CD4-positive, alpha-beta memory T cell (primary cell): ENCODE measurements at regions not wholly inside any gene's neighbourhood (a gene's known extent, or its start where the extent isn't known, plus 50 kb on each side); places are given as distances from the start of the nearest gene placed in this dataset.

ENCODE experiments used
- CTCF ChIA-PET: fragments of 350-600 bp; sonication (Branson Sonifier 250); formaldehyde crosslinking; loops from one replicate; lab custom pipeline; 2021; ENCODE audit warnings: inconsistent platforms; ENCODE audit not compliant: partially characterized antibody; lab: Charles Lee
- POLR2A ChIA-PET: fragments of 350-600 bp; sonication (Branson Sonifier 250); formaldehyde crosslinking; loops from one replicate; lab custom pipeline; 2021; ENCODE audit not compliant: partially characterized antibody; lab: Charles Lee
- DNase-seq, 5 donors: peaks; one replicate each; pipeline versions ENCODE4 v3.0.0 to v3.0.0-alpha.2; 2020 to 2022; ENCODE audit warnings: mixed read lengths in 1 of 5
- H3K27ac ChIP-seq: one replicate; pipeline ENCODE4 v1.7.0; 2013; ENCODE audit warnings: low read depth, low read length
- H3K27me3 ChIP-seq: 2 replicates; pipeline ENCODE4 v1.7.0; 2013; ENCODE audit warnings: mild to moderate bottlenecking, low read length, moderate library complexity; ENCODE audit not compliant: insufficient read depth
- H3K36me3 ChIP-seq: 2 replicates; pipeline ENCODE4 v1.7.0; 2013; ENCODE audit warnings: mild to moderate bottlenecking, low read length, moderate library complexity; ENCODE audit not compliant: insufficient read depth
- H3K4me1 ChIP-seq: 2 replicates; pipeline ENCODE4 v1.7.0; 2013; ENCODE audit warnings: mild to moderate bottlenecking, low read length, moderate library complexity; ENCODE audit not compliant: insufficient read depth
- H3K4me3 ChIP-seq, 2 donors: one replicate each; pipeline ENCODE4 v1.7.0; 2013; ENCODE audit warnings: low read length in 2 of 2, mild to moderate bottlenecking in 1 of 2
- H3K9me3 ChIP-seq, 2 donors: one replicate each; pipeline ENCODE4 v1.7.0; 2013; ENCODE audit warnings: low read length in 2 of 2, control low read depth in 1 of 2; ENCODE audit not compliant: control insufficient read depth in 1 of 2
- H3K27ac Mint-ChIP-seq, 7 donors: one replicate each; pipeline ENCODE4 v1.8.0; 2020 to 2021; ENCODE audit warnings: mixed read lengths in 7 of 7, mild to moderate bottlenecking in 6 of 7, inconsistent platforms in 3 of 7, moderate library complexity in 3 of 7
- H3K27me3 Mint-ChIP-seq, 2 donors: one replicate each; pipeline ENCODE4 v1.8.0; 2020 to 2021; ENCODE audit warnings: mixed read lengths in 2 of 2
- H3K36me3 Mint-ChIP-seq, 2 donors: one replicate each; pipeline ENCODE4 v1.8.0; 2020 to 2021; ENCODE audit warnings: mixed read lengths in 2 of 2, inconsistent platforms in 1 of 2, mild to moderate bottlenecking in 1 of 2
- H3K4me1 Mint-ChIP-seq, 4 donors: one replicate each; pipeline ENCODE4 v1.8.0; 2020 to 2021; ENCODE audit warnings: mixed read lengths in 4 of 4, mild to moderate bottlenecking in 1 of 4
- H3K4me3 Mint-ChIP-seq, 8 donors: one replicate each; pipeline ENCODE4 v1.8.0; 2020 to 2021; ENCODE audit warnings: mixed read lengths in 8 of 8, mild to moderate bottlenecking in 7 of 8, moderate library complexity in 6 of 8, inconsistent platforms in 3 of 8
- H3K9me3 Mint-ChIP-seq, 8 donors: one replicate each; pipeline ENCODE4 v1.8.0; 2020 to 2021; ENCODE audit warnings: mixed read lengths in 8 of 8, mild to moderate bottlenecking in 5 of 8, inconsistent platforms in 3 of 8, moderate library complexity in 1 of 8
- intact Hi-C: fragments of 100-400 bp; cut with micrococcal nuclease; formaldehyde crosslinking; loops from one replicate; pipeline ENCODE4 v1.15.1; 2023

DNA sequence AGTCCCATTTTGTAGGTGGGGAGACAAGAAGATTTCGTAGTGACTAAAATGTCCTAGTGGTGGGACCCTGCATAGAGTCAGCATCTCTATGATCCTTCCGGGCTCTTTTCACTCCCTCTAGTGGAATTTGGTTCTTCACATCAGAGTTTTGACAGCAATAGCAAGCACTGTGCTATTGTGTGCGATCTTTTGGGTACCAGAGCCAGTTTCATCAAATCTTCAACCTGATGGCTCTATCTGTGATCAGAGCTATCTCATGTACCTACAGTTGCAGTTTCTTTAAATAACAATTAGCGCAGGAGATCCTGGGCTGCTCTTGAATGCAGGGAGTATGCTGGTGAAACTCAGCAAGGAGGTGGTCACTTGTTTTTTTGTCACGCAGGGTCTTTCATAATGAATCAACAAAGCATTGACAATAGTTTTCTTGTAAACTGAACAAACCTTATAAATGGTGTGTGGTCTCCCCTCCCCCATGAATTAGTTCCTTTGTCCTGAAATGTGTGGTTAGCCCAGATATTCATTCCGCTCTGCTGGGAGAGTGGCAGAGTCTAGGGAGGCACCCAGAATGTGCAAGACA is 257.2 kb upstream of the SOX2 start:
- H3K27me3 ChIP-seq = no peaks in the 10 kb centered on the region
- Mint-ChIP-seq H3K4me1 (no peaks in the 10 kb centered on the region), H3K4me3 (no peak overlapping the region), H3K27ac (no peak overlapping the region), H3K36me3 (no peaks in the 10 kb centered on the region), H3K27me3 (no peaks in the 10 kb centered on the region), H3K9me3 (peaks cover 3 to 33% (median 19%) of the 10 kb centered on the region in 8 donors)
- H3K27ac ChIP-seq = no peak overlapping the region
- H3K9me3 ChIP-seq = no peaks in the 10 kb centered on the region
- intact Hi-C loops = no loop called here
- H3K4me1 ChIP-seq = no peaks in the 10 kb centered on the region
- POLR2A ChIA-PET = no interaction called here
- CTCF ChIA-PET = no interaction called here
- DNase-seq = no peak
- H3K36me3 ChIP-seq = no peaks in the 10 kb centered on the region
- no peak overlapping the region for H3K4me3 ChIP-seq

DNA sequence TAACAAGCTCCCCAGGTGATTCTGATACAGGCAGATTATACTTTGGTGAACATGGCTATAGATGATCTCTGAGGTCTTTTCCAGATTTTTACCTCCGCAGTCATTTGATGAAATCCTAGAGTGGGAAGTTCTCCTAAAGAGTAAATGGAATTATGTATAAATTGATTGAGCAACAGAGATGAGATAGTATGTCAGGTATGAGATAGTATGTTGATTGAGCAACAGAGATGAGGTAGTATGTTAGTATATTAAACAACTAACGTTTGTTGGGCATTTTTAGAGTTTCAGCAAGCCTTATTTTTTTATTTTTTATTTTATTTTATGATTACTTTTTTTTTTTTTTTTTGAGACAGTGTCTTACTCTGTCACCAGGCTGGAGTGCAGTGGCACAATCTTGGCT is 265.0 kb upstream of the SOX2 start:
- H3K4me1 ChIP-seq = no peaks in the 10 kb centered on the region
- no peaks in the 10 kb centered on the region for H3K27me3 ChIP-seq
- POLR2A ChIA-PET = no interaction called here
- DNase-seq = no peak
- Mint-ChIP-seq H3K27me3 (no peaks in the 10 kb centered on the region), H3K9me3 (peaks cover 1 to 28% (median 16%) of the 10 kb centered on the region in 8 donors), H3K36me3 (no peaks in the 10 kb centered on the region), H3K4me1 (no peaks in the 10 kb centered on the region), H3K27ac (no peak overlapping the region), H3K4me3 (no peak overlapping the region)
- CTCF ChIA-PET = no interaction called here
- intact Hi-C loops = no loop called here
- H3K9me3 ChIP-seq = peaks cover 0 to 6% of the 10 kb centered on the region in 2 donors
- H3K36me3 ChIP-seq = no peaks in the 10 kb centered on the region
- H3K4me3 ChIP-seq = no peak overlapping the region
- H3K27ac ChIP-seq = no peak overlapping the region

DNA sequence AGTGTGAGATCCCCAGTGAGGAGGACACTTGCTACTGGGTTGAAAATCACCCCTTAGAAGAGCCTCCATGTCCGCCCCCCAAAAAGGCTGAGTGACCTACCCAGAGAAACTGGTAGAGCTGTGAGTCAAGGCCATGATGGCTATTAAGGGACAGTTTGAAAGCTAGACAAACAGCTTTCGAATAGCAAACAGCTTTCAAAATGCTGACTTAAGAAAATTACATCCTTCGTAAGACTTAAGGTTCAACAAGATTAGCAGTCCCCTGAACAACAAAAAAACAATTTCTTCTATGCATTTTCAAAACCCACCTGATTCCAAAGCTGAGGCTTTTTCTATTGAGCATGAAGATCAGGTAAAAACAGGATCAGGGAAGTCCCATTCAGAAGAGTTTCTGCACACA is 269.7 kb upstream of the SOX2 start:
- no peak overlapping the region for H3K27ac Mint-ChIP-seq
- H3K27me3 Mint-ChIP-seq = no peaks in the 10 kb centered on the region
- H3K36me3 ChIP-seq = no peaks in the 10 kb centered on the region
- H3K9me3 Mint-ChIP-seq = peaks cover 0 to 15% (median 11%) of the 10 kb centered on the region in 8 donors
- H3K4me1 ChIP-seq = no peaks in the 10 kb centered on the region
- peaks cover 0 to 6% of the 10 kb centered on the region in 2 donors for H3K9me3 ChIP-seq
- no peaks in the 10 kb centered on the region for H3K27me3 ChIP-seq
- intact Hi-C loops = no loop called here
- no peak overlapping the region for H3K4me3 ChIP-seq
- H3K4me1 Mint-ChIP-seq = no peaks in the 10 kb centered on the region
- ChIA-PET POLR2A (no interaction called here), CTCF (no interaction called here)
- no peak overlapping the region for H3K27ac ChIP-seq
- H3K4me3 Mint-ChIP-seq = no peak overlapping the region
- DNase-seq = no peak
- no peaks in the 10 kb centered on the region for H3K36me3 Mint-ChIP-seq

DNA sequence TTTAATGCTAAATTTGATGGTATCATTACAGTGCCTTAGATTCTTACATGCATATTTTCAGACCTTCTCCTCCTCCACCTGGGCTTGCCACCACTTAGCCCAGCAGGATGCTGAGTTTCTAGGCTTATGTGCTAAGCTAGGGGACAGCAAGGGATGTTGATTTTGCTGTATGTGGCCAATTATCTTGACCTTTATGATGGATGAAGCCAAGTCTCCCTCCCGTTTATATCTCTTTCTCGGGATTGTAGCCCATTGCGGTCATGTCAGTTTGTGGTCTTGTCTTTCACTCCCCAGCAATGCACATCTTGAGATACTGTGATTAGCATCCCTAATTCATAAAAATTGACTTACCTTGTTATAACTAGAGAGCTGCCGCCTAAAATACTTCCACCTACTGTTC is 278.7 kb upstream of the SOX2 start:
- Mint-ChIP-seq H3K27ac (no peak overlapping the region), H3K4me3 (no peak overlapping the region), H3K4me1 (no peaks in the 10 kb centered on the region), H3K9me3 (peaks cover 0 to 32% (median 16%) of the 10 kb centered on the region in 8 donors), H3K36me3 (no peaks in the 10 kb centered on the region), H3K27me3 (no peaks in the 10 kb centered on the region)
- DNase-seq = no peak
- intact Hi-C loops = no loop called here
- H3K36me3 ChIP-seq = no peaks in the 10 kb centered on the region
- H3K27ac ChIP-seq = no peak overlapping the region
- ChIA-PET POLR2A (no interaction called here), CTCF (no interaction called here)
- H3K9me3 ChIP-seq = peaks cover 0 to 6% of the 10 kb centered on the region in 2 donors
- H3K27me3 ChIP-seq = no peaks in the 10 kb centered on the region
- no peaks in the 10 kb centered on the region for H3K4me1 ChIP-seq
- H3K4me3 ChIP-seq = no peak overlapping the region

DNA sequence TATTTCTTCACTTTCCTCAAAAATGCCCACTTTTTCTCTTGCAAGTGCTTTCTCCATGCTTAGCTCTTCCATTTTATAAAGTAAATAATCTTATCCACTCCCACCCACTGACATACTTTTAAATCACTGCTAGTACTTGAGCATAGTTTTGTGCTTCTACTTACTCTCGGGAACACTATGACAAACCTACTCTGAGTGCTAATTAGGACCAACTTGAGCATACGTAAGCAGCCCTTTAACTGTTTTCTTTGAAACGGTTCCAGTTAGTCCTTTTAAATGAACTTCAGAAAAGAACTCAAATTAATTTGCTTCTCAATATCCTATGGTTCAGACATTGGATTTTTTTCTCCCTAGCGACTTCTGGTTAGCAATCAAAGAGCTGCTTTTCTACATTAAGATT is 280.0 kb upstream of the SOX2 start:
- H3K36me3 Mint-ChIP-seq = no peaks in the 10 kb centered on the region
- H3K9me3 Mint-ChIP-seq = peaks cover 0 to 37% (median 20%) of the 10 kb centered on the region in 8 donors
- intact Hi-C loops = no loop called here
- H3K27me3 Mint-ChIP-seq = no peaks in the 10 kb centered on the region
- no peaks in the 10 kb centered on the region for H3K4me1 Mint-ChIP-seq
- H3K27ac Mint-ChIP-seq = no peak overlapping the region
- H3K4me1 ChIP-seq = no peaks in the 10 kb centered on the region
- ChIA-PET POLR2A (no interaction called here), CTCF (no interaction called here)
- H3K27ac ChIP-seq = no peak overlapping the region
- H3K9me3 ChIP-seq = peaks cover 0 to 6% of the 10 kb centered on the region in 2 donors
- no peak for DNase-seq
- H3K27me3 ChIP-seq = no peaks in the 10 kb centered on the region
- no peak overlapping the region for H3K4me3 Mint-ChIP-seq
- H3K36me3 ChIP-seq = no peaks in the 10 kb centered on the region
- H3K4me3 ChIP-seq = no peak overlapping the region

DNA sequence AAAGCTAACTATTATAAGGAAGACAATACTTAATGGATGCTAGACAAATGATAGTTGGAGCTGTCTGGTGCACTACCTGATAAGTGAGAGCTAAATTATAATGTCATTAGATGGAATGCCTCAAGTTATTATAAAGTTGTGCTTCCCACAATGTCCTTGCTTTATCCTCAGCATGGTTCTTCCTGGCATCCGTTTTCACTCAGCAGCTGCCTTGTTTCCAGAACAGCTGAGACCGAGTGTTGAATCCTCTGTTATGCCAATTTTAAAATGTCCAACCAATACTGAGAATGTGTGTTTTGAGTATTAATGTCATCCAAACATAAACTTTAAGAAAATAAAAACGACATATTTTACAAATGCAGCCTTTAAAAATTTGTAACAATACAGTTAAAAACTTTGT is 286.7 kb upstream of the SOX2 start:
- Histone ChIP-seq H3K4me3 (no peak overlapping the region), H3K27ac (no peak overlapping the region), H3K4me1 (no peaks in the 10 kb centered on the region), H3K27me3 (no peaks in the 10 kb centered on the region), H3K36me3 (no peaks in the 10 kb centered on the region), H3K9me3 (peaks cover 0 to 9% of the 10 kb centered on the region in 2 donors)
- H3K27me3 Mint-ChIP-seq = no peaks in the 10 kb centered on the region
- H3K4me1 Mint-ChIP-seq = no peaks in the 10 kb centered on the region
- ChIA-PET CTCF (no interaction called here), POLR2A (no interaction called here)
- H3K9me3 Mint-ChIP-seq = peaks cover under 1 to 34% (median 24%) of the 10 kb centered on the region in 8 donors
- no peak overlapping the region for H3K4me3 Mint-ChIP-seq
- intact Hi-C loops = no loop called here
- no peak overlapping the region for H3K27ac Mint-ChIP-seq
- no peak for DNase-seq
- no peaks in the 10 kb centered on the region for H3K36me3 Mint-ChIP-seq

DNA sequence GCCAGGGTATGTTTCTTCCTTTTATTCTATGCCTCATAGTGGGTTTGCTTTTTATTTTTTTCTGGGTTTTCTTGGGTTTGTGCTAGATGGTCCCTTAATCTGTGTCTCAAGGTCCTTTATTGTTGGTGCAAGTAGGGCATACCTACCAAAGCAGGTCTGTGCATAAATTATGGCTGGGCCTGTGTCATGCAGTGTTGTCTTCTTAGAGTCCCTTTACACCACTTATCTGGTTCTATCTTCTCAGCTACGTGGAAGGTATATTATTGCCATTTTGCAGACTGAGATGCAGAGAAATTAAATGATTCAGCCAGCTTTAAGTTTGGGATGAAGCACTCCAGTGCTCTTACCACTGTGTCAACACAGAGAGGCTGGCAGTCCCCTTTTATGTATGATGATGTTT is 293.5 kb upstream of the SOX2 start:
- H3K9me3 Mint-ChIP-seq = peaks cover 0 to 13% (median 6%) of the 10 kb centered on the region in 8 donors
- Histone ChIP-seq H3K4me3 (no peak overlapping the region), H3K27ac (no peak overlapping the region), H3K9me3 (peaks cover 0 to 3% of the 10 kb centered on the region in 2 donors), H3K27me3 (no peaks in the 10 kb centered on the region), H3K4me1 (no peaks in the 10 kb centered on the region), H3K36me3 (no peaks in the 10 kb centered on the region)
- intact Hi-C loops = no loop called here
- DNase-seq = no peak
- CTCF ChIA-PET = no interaction called here
- H3K4me3 Mint-ChIP-seq = no peak overlapping the region
- no peaks in the 10 kb centered on the region for H3K36me3 Mint-ChIP-seq
- no peaks in the 10 kb centered on the region for H3K27me3 Mint-ChIP-seq
- POLR2A ChIA-PET = no interaction called here
- H3K27ac Mint-ChIP-seq = no peak overlapping the region
- H3K4me1 Mint-ChIP-seq = no peaks in the 10 kb centered on the region

DNA sequence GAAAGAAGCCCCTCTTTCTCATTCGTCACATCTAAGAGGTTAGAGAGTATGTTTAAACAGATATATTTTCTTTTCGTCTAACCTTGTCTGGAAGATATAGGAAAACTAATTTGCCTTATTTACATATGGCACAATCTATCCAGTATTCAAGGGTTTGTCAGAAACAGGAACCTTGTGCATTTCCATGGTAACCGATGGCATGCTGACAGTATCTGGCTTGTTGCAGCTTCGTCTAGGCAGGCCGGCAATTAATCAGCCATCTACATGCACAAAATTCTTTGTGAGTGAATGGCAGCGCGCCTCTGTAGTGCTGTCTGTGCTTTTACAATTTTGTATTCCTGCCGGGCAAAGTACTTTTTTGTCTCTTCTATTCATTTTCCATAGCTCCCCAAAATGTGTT is 294.0 kb upstream of the SOX2 start:
- Histone ChIP-seq H3K27ac (no peak overlapping the region), H3K27me3 (no peaks in the 10 kb centered on the region), H3K4me1 (no peaks in the 10 kb centered on the region), H3K4me3 (no peak overlapping the region), H3K9me3 (peaks cover 0 to 3% of the 10 kb centered on the region in 2 donors), H3K36me3 (no peaks in the 10 kb centered on the region)
- ChIA-PET CTCF (no interaction called here), POLR2A (no interaction called here)
- Mint-ChIP-seq H3K4me1 (no peaks in the 10 kb centered on the region), H3K4me3 (no peak overlapping the region), H3K9me3 (peaks cover 0 to 10% (median 4%) of the 10 kb centered on the region in 8 donors), H3K27ac (no peak overlapping the region), H3K36me3 (no peaks in the 10 kb centered on the region), H3K27me3 (no peaks in the 10 kb centered on the region)
- intact Hi-C loops = no loop called here
- DNase-seq = no peak
